ENCODE measurements at regions not wholly inside any gene's neighbourhood (a gene's known extent, or its start where the extent isn't known, plus 50 kb on each side); places are given as distances from the start of the nearest gene placed in this dataset.

GRCh38 chr2:19264852-19265251 is 93.6 kb downstream of the OSR1 start:
- no peak overlapping the region for H3K27ac Mint-ChIP-seq (ENCODE audit: unreplicated experiment)
- no peak overlapping the region for H3K4me3 Mint-ChIP-seq (ENCODE audit: unreplicated experiment)
- H3K27me3 Mint-ChIP-seq (ENCODE audit: insufficient read depth, unreplicated experiment) = no peaks in the 10 kb centered on the region
- H3K4me1 ChIP-seq = no peaks in the 10 kb centered on the region
- H3K4me3 ChIP-seq (ENCODE audit: low read depth, low read length) = no peak overlapping the region
- H3K36me3 Mint-ChIP-seq (ENCODE audit: insufficient read depth, unreplicated experiment) = no peaks in the 10 kb centered on the region
- DNase-seq = no peak
- no peaks in the 10 kb centered on the region for H3K27me3 ChIP-seq (replicated peaks; ENCODE audit: control insufficient read depth, insufficient read depth, low read length)
- no peak for TF ChIP-seq CTCF (IDR thresholded peaks at IDR 0.05; ENCODE audit: insufficient read depth in 1 of 2, low read depth in 1 of 2, low read length in 1 of 2, severe bottlenecking in 1 of 2, unreplicated experiment in 1 of 2)
- H3K36me3 ChIP-seq (ENCODE audit: control insufficient read depth, insufficient read depth, low read length) = no peaks in the 10 kb centered on the region
- ChIA-PET POLR2A (no interaction called here), CTCF (no interaction called here)
- H3K9me3 Mint-ChIP-seq (ENCODE audit: unreplicated experiment) = no peaks in the 10 kb centered on the region
- intact Hi-C loops (cut with micrococcal nuclease; ENCODE audit: unreplicated experiment) = no loop called here
- H3K4me1 Mint-ChIP-seq (ENCODE audit: low read depth, unreplicated experiment) = no peaks in the 10 kb centered on the region
- H3K9me3 ChIP-seq = no peaks in the 10 kb centered on the region
- BruUV-seq (replicated peaks) = no TSS peak

- no peaks in the 10 kb centered on the region for H3K4me1 ChIP-seq
- no peak overlapping the region for H3K4me3 ChIP-seq (ENCODE audit: low read depth, low read length)
- DNase-seq = no peak
- no peaks in the 10 kb centered on the region for H3K9me3 ChIP-seq
- no TSS peak for BruUV-seq (replicated peaks)
- no peaks in the 10 kb centered on the region for H3K36me3 Mint-ChIP-seq (ENCODE audit: insufficient read depth, unreplicated experiment)
- H3K9me3 Mint-ChIP-seq (ENCODE audit: unreplicated experiment) = no peaks in the 10 kb centered on the region
- no peak overlapping the region for H3K4me3 Mint-ChIP-seq (ENCODE audit: unreplicated experiment)
- TF ChIP-seq CTCF (IDR thresholded peaks at IDR 0.05; ENCODE audit: insufficient read depth in 1 of 2, low read depth in 1 of 2, low read length in 1 of 2, severe bottlenecking in 1 of 2, unreplicated experiment in 1 of 2) = no peak
- H3K36me3 ChIP-seq (ENCODE audit: control insufficient read depth, insufficient read depth, low read length) = no peaks in the 10 kb centered on the region
- no peaks in the 10 kb centered on the region for H3K27me3 Mint-ChIP-seq (ENCODE audit: insufficient read depth, unreplicated experiment)
- CTCF ChIA-PET = no interaction called here
- H3K27ac Mint-ChIP-seq (ENCODE audit: unreplicated experiment) = no peak overlapping the region
- H3K27me3 ChIP-seq (replicated peaks; ENCODE audit: control insufficient read depth, insufficient read depth, low read length) = no peaks in the 10 kb centered on the region
- no peaks in the 10 kb centered on the region for H3K4me1 Mint-ChIP-seq (ENCODE audit: low read depth, unreplicated experiment)
- POLR2A ChIA-PET = no interaction called here
- intact Hi-C loops (cut with micrococcal nuclease; ENCODE audit: unreplicated experiment) = no loop called here
Measured at GRCh38 chr2:19262150-19262549, 96.3 kb downstream of the OSR1 start.

- intact Hi-C loops (cut with micrococcal nuclease; ENCODE audit: unreplicated experiment) = no loop called here
- no peaks in the 10 kb centered on the region for H3K4me1 Mint-ChIP-seq (ENCODE audit: low read depth, unreplicated experiment)
- no peaks in the 10 kb centered on the region for H3K36me3 ChIP-seq (ENCODE audit: control insufficient read depth, insufficient read depth, low read length)
- no peaks in the 10 kb centered on the region for H3K4me1 ChIP-seq
- no peaks in the 10 kb centered on the region for H3K9me3 ChIP-seq
- no peaks in the 10 kb centered on the region for H3K27me3 ChIP-seq (replicated peaks; ENCODE audit: control insufficient read depth, insufficient read depth, low read length)
- H3K9me3 Mint-ChIP-seq (ENCODE audit: unreplicated experiment) = no peaks in the 10 kb centered on the region
- H3K27me3 Mint-ChIP-seq (ENCODE audit: insufficient read depth, unreplicated experiment) = no peaks in the 10 kb centered on the region
- TF ChIP-seq CTCF (IDR thresholded peaks at IDR 0.05; ENCODE audit: insufficient read depth in 1 of 2, low read depth in 1 of 2, low read length in 1 of 2, severe bottlenecking in 1 of 2, unreplicated experiment in 1 of 2) = no peak
- no peak overlapping the region for H3K4me3 Mint-ChIP-seq (ENCODE audit: unreplicated experiment)
- DNase-seq = no peak
- no peak overlapping the region for H3K27ac Mint-ChIP-seq (ENCODE audit: unreplicated experiment)
- H3K4me3 ChIP-seq (ENCODE audit: low read depth, low read length) = no peak overlapping the region
- H3K36me3 Mint-ChIP-seq (ENCODE audit: insufficient read depth, unreplicated experiment) = no peaks in the 10 kb centered on the region
- no TSS peak for BruUV-seq (replicated peaks)
- ChIA-PET CTCF (no interaction called here), POLR2A (no interaction called here)
Measured at GRCh38 chr2:19261061-19261460, 97.4 kb downstream of the OSR1 start.
